Fibroblast of lung (primary cell): ENCODE measurements at regions not wholly inside any gene's neighbourhood (a gene's known extent, or its start where the extent isn't known, plus 50 kb on each side); places are given as distances from the start of the nearest gene placed in this dataset.

ENCODE experiments used
- DNase-seq, 2 donors: peaks; one replicate each; pipeline versions ENCODE4 v3.0.0 to v3.0.0-alpha.2; 2010; ENCODE audit warnings: low read depth in 2 of 2
- H2AFZ ChIP-seq: 2 replicates; pipeline ENCODE4 v1.5.1; 2012; ENCODE audit warnings: low read length, control low read depth, inconsistent platforms
- H3K27ac ChIP-seq: 2 replicates; pipeline ENCODE4 v1.5.1; 2011; ENCODE audit warnings: low read length, control low read depth; ENCODE audit not compliant: insufficient read depth
- H3K27me3 ChIP-seq: 2 replicates; pipeline ENCODE4 v1.5.1; 2011; ENCODE audit warnings: mild to moderate bottlenecking, low read length; ENCODE audit not compliant: control insufficient read depth, insufficient read depth
- H3K36me3 ChIP-seq: 2 replicates; pipeline ENCODE4 v1.5.1; 2011; ENCODE audit warnings: low read length; ENCODE audit not compliant: control insufficient read depth, insufficient read depth
- H3K4me1 ChIP-seq: 2 replicates; pipeline ENCODE4 v1.5.1; 2011; ENCODE audit warnings: low read length; ENCODE audit not compliant: control insufficient read depth, insufficient read depth; ENCODE audit errors: extremely low read depth
- H3K4me2 ChIP-seq: 2 replicates; pipeline ENCODE4 v1.5.1; 2011; ENCODE audit warnings: low read length, control low read depth; ENCODE audit not compliant: insufficient read depth; ENCODE audit errors: extremely low read depth
- H3K4me3 ChIP-seq, 4 experiments: fragments of 200-600 bp in 1 of 4; sonication (generic) in 1 of 4; replicated peaks in 1 of 4; 2 replicates each; pipeline ENCODE4 v1.5.1; 2011 to 2016; ENCODE audit warnings: low read length in 4 of 4, low read depth in 3 of 4, mild to moderate bottlenecking in 3 of 4, control low read depth in 2 of 4, inconsistent platforms in 1 of 4, mixed read lengths in 1 of 4; ENCODE audit not compliant: insufficient read depth in 1 of 4; ENCODE audit errors: control extremely low read depth in 1 of 4
- H3K79me2 ChIP-seq: 2 replicates; pipeline ENCODE4 v1.5.1; 2012; ENCODE audit warnings: mild to moderate bottlenecking, low read length, inconsistent platforms; ENCODE audit not compliant: control insufficient read depth, insufficient read depth
- H3K9ac ChIP-seq: 2 replicates; pipeline ENCODE4 v1.5.1; 2011; ENCODE audit warnings: mild to moderate bottlenecking, low read length, control low read depth; ENCODE audit not compliant: insufficient read depth
- H3K9me3 ChIP-seq: 2 replicates; pipeline ENCODE4 v1.5.1; 2012; ENCODE audit warnings: low read depth, low read length; ENCODE audit not compliant: control insufficient read depth, insufficient read depth
- H4K20me1 ChIP-seq: 2 replicates; pipeline ENCODE4 v1.5.1; 2011; ENCODE audit warnings: low read length; ENCODE audit not compliant: control insufficient read depth, insufficient read depth; ENCODE audit errors: extremely low read depth
- CTCF ChIP-seq, 2 donors: IDR thresholded peaks in 1 of 2; conservative IDR thresholded peaks in 1 of 2; 1 replicate in 1 of 2; 2 replicates in 1 of 2; pipeline ENCODE4 v1.5.1; 2011 to 2012; ENCODE audit warnings: low read length in 2 of 2, control low read depth in 1 of 2, inconsistent platforms in 1 of 2, low read depth in 1 of 2, mild to moderate bottlenecking in 1 of 2
- EZH2 ChIP-seq: IDR thresholded peaks from 2 replicates; pipeline ENCODE4 v1.5.1; 2012; ENCODE audit warnings: low read length, control low read depth, mild to moderate bottlenecking; ENCODE audit errors: missing control alignments

GRCh38 chr18:4653418-4653817 is 198.3 kb upstream of the DLGAP1 start:
- H2AFZ ChIP-seq, result no peak overlapping the region
- no peaks in the 10 kb centered on the region for H3K79me2 ChIP-seq
- no peaks in the 10 kb centered on the region for H3K9me3 ChIP-seq
- no peak overlapping the region for H3K4me2 ChIP-seq
- no peak for DNase-seq
- no peaks in the 10 kb centered on the region for H3K4me1 ChIP-seq
- no peak overlapping the region for H3K27ac ChIP-seq
- TF ChIP-seq CTCF (conservative IDR thresholded peaks at IDR 0.05 in 1 of 2, IDR thresholded peaks at IDR 0.05 in 1 of 2; ENCODE audit: low read depth in 1 of 2, low read length in 2 of 2) (no peak), EZH2 (no peak)
- H3K4me3 ChIP-seq, result no peak overlapping the region
- no peaks in the 10 kb centered on the region for H3K36me3 ChIP-seq
- H4K20me1 ChIP-seq, result no peaks in the 10 kb centered on the region
- no peak overlapping the region for H3K9ac ChIP-seq
- no peaks in the 10 kb centered on the region for H3K27me3 ChIP-seq

- H3K4me3 ChIP-seq, result no peak overlapping the region
- H3K27ac ChIP-seq, result no peak overlapping the region
- no peak for DNase-seq
- no peaks in the 10 kb centered on the region for H3K9me3 ChIP-seq
- H3K27me3 ChIP-seq, result no peaks in the 10 kb centered on the region
- no peak overlapping the region for H3K9ac ChIP-seq
- H3K4me2 ChIP-seq, result no peak overlapping the region
- H4K20me1 ChIP-seq, result no peaks in the 10 kb centered on the region
- H2AFZ ChIP-seq, result no peak overlapping the region
- no peaks in the 10 kb centered on the region for H3K79me2 ChIP-seq
- H3K36me3 ChIP-seq, result no peaks in the 10 kb centered on the region
- no peaks in the 10 kb centered on the region for H3K4me1 ChIP-seq
- no peak for TF ChIP-seq CTCF (conservative IDR thresholded peaks at IDR 0.05 in 1 of 2, IDR thresholded peaks at IDR 0.05 in 1 of 2; ENCODE audit: low read depth in 1 of 2, low read length in 2 of 2)
- no peak for TF ChIP-seq EZH2
These were observed 186.8 kb upstream of the DLGAP1 start for GRCh38 chr18:4641771-4642368.

- Histone ChIP-seq H3K27ac (no peak overlapping the region), H3K79me2 (no peaks in the 10 kb centered on the region), H3K36me3 (no peaks in the 10 kb centered on the region), H3K4me1 (no peaks in the 10 kb centered on the region), H3K4me3 (no peak overlapping the region), H3K9ac (no peak overlapping the region), H4K20me1 (no peaks in the 10 kb centered on the region), H3K4me2 (no peak overlapping the region), H2AFZ (no peak overlapping the region), H3K27me3 (no peaks in the 10 kb centered on the region), H3K9me3 (no peaks in the 10 kb centered on the region)
- TF ChIP-seq EZH2 (no peak), CTCF (conservative IDR thresholded peaks at IDR 0.05 in 1 of 2, IDR thresholded peaks at IDR 0.05 in 1 of 2; ENCODE audit: low read depth in 1 of 2, low read length in 2 of 2) (no peak)
- no peak for DNase-seq
These were observed 185.4 kb upstream of the DLGAP1 start for GRCh38 chr18:4640349-4641012.
